Endothelial cell of umbilical vein (primary cell): ENCODE measurements at regions not wholly inside any gene's neighbourhood (a gene's known extent, or its start where the extent isn't known, plus 50 kb on each side); places are given as distances from the start of the nearest gene placed in this dataset.

Source experiments
- BruUV-seq: library from RNA; stranded (reverse); fragments of 400-500 nt; replicated peaks from 2 replicates; lab custom pipeline; 2021; lab: Mats Ljungman, UMichigan
- CTCF ChIA-PET: fragments of 300-600, 350-600 bp; sonication (Branson Sonifier 250); formaldehyde crosslinking; loops from one replicate; lab custom pipeline; 2021; ENCODE audit warnings: antibody characterized with exemption, inconsistent platforms; lab: Charles Lee
- POLR2A ChIA-PET: fragments of 300-600, 350-600 bp; sonication (Branson Sonifier 250); formaldehyde crosslinking; loops from one replicate; lab custom pipeline; 2021; ENCODE audit warnings: antibody characterized with exemption, inconsistent platforms; lab: Charles Lee
- DNase-seq: peaks from one replicate; pipeline ENCODE4 v3.0.0-alpha.2; 2011; ENCODE audit warnings: low read depth, low spot score
- FAIRE-seq: peaks from 2 replicates; lab custom pipeline; 2011; peaks lifted over from hg19 to GRCh38; lab: Jason Lieb, UNC
- H2AFZ ChIP-seq: 2 replicates; pipeline ENCODE4 v1.6.0; 2012; ENCODE audit warnings: low read depth, low read length, control low read depth, inconsistent platforms
- H3K27ac ChIP-seq: 2 replicates; pipeline ENCODE4 v1.5.1; 2011; ENCODE audit warnings: low read depth, mild to moderate bottlenecking, control low read depth, low read length, moderate library complexity; ENCODE audit not compliant: insufficient read depth
- H3K27me3 ChIP-seq, 2 experiments: 2 replicates each; pipeline versions ENCODE4 v1.6.0 to v1.6.1; 2011; ENCODE audit warnings: low read length in 2 of 2, mixed read lengths in 1 of 2; ENCODE audit not compliant: control insufficient read depth in 2 of 2, insufficient read depth in 2 of 2
- H3K36me3 ChIP-seq, 2 experiments: 2 replicates in 1 of 2; 3 replicates in 1 of 2; pipeline ENCODE4 v1.5.1; 2011; ENCODE audit warnings: low read length in 2 of 2, mild to moderate bottlenecking in 1 of 2, moderate library complexity in 1 of 2; ENCODE audit not compliant: control insufficient read depth in 2 of 2, insufficient read depth in 2 of 2; ENCODE audit errors: extremely low read depth in 1 of 2
- H3K4me1 ChIP-seq: 3 replicates; pipeline ENCODE4 v1.5.1; 2011; ENCODE audit warnings: mild to moderate bottlenecking, low read length; ENCODE audit not compliant: control insufficient read depth, insufficient read depth; ENCODE audit errors: extremely low read depth
- H3K4me2 ChIP-seq: 2 replicates; pipeline ENCODE4 v1.6.1; 2011; ENCODE audit warnings: low read length, control low read depth, mixed read lengths; ENCODE audit not compliant: insufficient read depth
- H3K4me3 ChIP-seq, 3 experiments: fragments of 200-600 bp in 1 of 3; sonication (generic), shearing (Covaris generic) in 1 of 3; replicated peaks in 1 of 3; 2 replicates each; pipeline ENCODE4 v1.5.1; 2011 to 2016; ENCODE audit warnings: control low read depth in 3 of 3, low read length in 3 of 3, mild to moderate bottlenecking in 2 of 3, inconsistent platforms in 1 of 3, low read depth in 1 of 3, moderate library complexity in 1 of 3; ENCODE audit not compliant: insufficient read depth in 1 of 3
- H3K79me2 ChIP-seq: 2 replicates; pipeline ENCODE4 v1.6.0; 2012; ENCODE audit warnings: low read length, inconsistent platforms; ENCODE audit not compliant: control insufficient read depth, insufficient read depth
- H3K9ac ChIP-seq: replicated peaks from 2 replicates; pipeline ENCODE3; 2011; ENCODE audit warnings: low read length, control low read depth; ENCODE audit not compliant: insufficient read depth; ENCODE audit errors: extremely low read depth
- H3K9me1 ChIP-seq: replicated peaks from 3 replicates; pipeline ENCODE4 v1.6.0; 2011; ENCODE audit warnings: mild to moderate bottlenecking, low read length; ENCODE audit not compliant: control insufficient read depth, insufficient read depth; ENCODE audit errors: extremely low read depth
- H3K9me3 ChIP-seq: replicated peaks from 2 replicates; pipeline ENCODE4 v1.5.1; 2012; ENCODE audit warnings: low read length, inconsistent platforms; ENCODE audit not compliant: control insufficient read depth, insufficient read depth
- H4K20me1 ChIP-seq: replicated peaks from 2 replicates; pipeline ENCODE3; 2011; ENCODE audit warnings: mild to moderate bottlenecking, low read length; ENCODE audit not compliant: control insufficient read depth, insufficient read depth; ENCODE audit errors: extremely low read depth
- EZH2 ChIP-seq: IDR thresholded peaks from 2 replicates; pipeline ENCODE4 v1.6.1; 2012; ENCODE audit warnings: borderline replicate concordance, low read depth, mild to moderate bottlenecking, moderate library complexity, low read length, inconsistent platforms; ENCODE audit not compliant: severe bottlenecking
- FOS ChIP-seq: IDR thresholded peaks from 2 replicates; pipeline ENCODE4 v1.6.1; 2011; ENCODE audit warnings: mild to moderate bottlenecking, low read length, moderate library complexity, borderline replicate concordance; ENCODE audit not compliant: insufficient read depth
- GATA2 ChIP-seq: IDR thresholded peaks from 2 replicates; pipeline ENCODE4 v1.7.0; 2011; ENCODE audit warnings: low read depth, mild to moderate bottlenecking, moderate library complexity, mixed read lengths, low read length; ENCODE audit not compliant: insufficient read length, insufficient read depth
- JUN ChIP-seq: IDR thresholded peaks from 2 replicates; pipeline ENCODE4 v1.6.1; 2011; ENCODE audit warnings: borderline replicate concordance, low read depth; ENCODE audit not compliant: insufficient read length, insufficient read depth
- MAX ChIP-seq: IDR thresholded peaks from 2 replicates; pipeline ENCODE4 v1.6.1; 2011; ENCODE audit not compliant: insufficient read depth, insufficient read length
- MYC ChIP-seq: IDR thresholded peaks from one replicate; pipeline ENCODE4 v1.6.1; 2011; ENCODE audit warnings: mild to moderate bottlenecking, low read depth, low read length
- POLR2A ChIP-seq: IDR thresholded peaks from 2 replicates; pipeline ENCODE4 v1.6.1; 2012; ENCODE audit warnings: low read depth, mild to moderate bottlenecking, control low read depth, low read length
- POLR2AphosphoS5 ChIP-seq: IDR thresholded peaks from 2 replicates; pipeline ENCODE4 v1.6.1; 2012; ENCODE audit warnings: low read depth, mild to moderate bottlenecking, control low read depth, low read length, moderate library complexity; ENCODE audit not compliant: insufficient read depth
- dilution Hi-C: fragments of 300-500 bp; cut with MboI; formaldehyde crosslinking; loops from one replicate; pipeline ENCODE4 v1.15.0; 2019; ENCODE audit warnings: low sequenced_read_pairs; ENCODE audit not compliant: extremely low pct_ligation_motif_present
- intact Hi-C: fragments of 100-400 bp; cut with micrococcal nuclease; formaldehyde crosslinking; loops from one replicate; pipeline ENCODE4 v1.10.0; 2022
- TF ChIP-seq, protein P1 (sequence below), 2 donors: IDR thresholded peaks; 1 replicate in 1 of 2; 2 replicates in 1 of 2; pipeline ENCODE4 v1.5.1; 2011; ENCODE audit warnings: low read length in 2 of 2, mild to moderate bottlenecking in 2 of 2, moderate library complexity in 2 of 2, control low read depth in 1 of 2, inconsistent platforms in 1 of 2, low read depth in 1 of 2; ENCODE audit not compliant: insufficient read depth in 1 of 2; ENCODE audit errors: extremely low read depth in 1 of 2

DNA sequence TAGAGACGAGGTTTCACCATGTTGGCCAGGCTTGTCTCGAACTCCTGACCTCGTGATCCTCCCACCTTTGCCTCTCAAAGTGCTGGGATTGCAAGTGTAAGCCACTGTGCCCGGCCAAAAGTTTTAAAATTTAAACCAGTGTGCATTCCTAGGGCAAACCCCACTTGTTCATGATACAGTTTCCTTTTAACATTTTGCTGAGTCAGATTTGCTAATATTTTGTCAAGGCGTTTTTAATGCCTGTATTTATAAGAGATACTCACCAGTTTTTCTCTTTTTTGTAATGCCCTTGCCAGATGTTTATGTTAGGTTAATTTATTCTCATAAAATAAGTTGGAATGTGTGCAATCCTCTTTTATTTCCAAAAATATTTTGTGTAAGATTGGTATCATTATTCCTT is 927.4 kb downstream of the DNAJB9 start:
- CTCF ChIA-PET: no interaction called here
- intact Hi-C loops: no loop called here
- POLR2A ChIA-PET: no interaction called here

GRCh38 chr7:109498131-109498530 is 928.5 kb downstream of the DNAJB9 start:
- POLR2A ChIA-PET: no interaction called here
- Histone ChIP-seq H3K79me2 (no peaks in the 10 kb centered on the region), H3K4me2 (no peak overlapping the region), H4K20me1 (no peaks in the 10 kb centered on the region), H3K4me1 (no peaks in the 10 kb centered on the region), H3K27ac (no peak overlapping the region), H3K4me3 (no peak overlapping the region), H2AFZ (no peak overlapping the region), H3K9me3 (no peaks in the 10 kb centered on the region), H3K9me1 (no peaks in the 10 kb centered on the region), H3K9ac (no peak overlapping the region), H3K27me3 (no peaks in the 10 kb centered on the region), H3K36me3 (no peaks in the 10 kb centered on the region)
- CTCF ChIA-PET: no interaction called here
- dilution Hi-C loops: no loop called here
- BruUV-seq: no TSS peak
- TF ChIP-seq MAX (no peak), FOS (no peak), JUN (no peak), GATA2 (no peak), MYC (no peak), POLR2A (no peak), EZH2 (no peak), POLR2AphosphoS5 (no peak)
- TF ChIP-seq, protein P1, sequence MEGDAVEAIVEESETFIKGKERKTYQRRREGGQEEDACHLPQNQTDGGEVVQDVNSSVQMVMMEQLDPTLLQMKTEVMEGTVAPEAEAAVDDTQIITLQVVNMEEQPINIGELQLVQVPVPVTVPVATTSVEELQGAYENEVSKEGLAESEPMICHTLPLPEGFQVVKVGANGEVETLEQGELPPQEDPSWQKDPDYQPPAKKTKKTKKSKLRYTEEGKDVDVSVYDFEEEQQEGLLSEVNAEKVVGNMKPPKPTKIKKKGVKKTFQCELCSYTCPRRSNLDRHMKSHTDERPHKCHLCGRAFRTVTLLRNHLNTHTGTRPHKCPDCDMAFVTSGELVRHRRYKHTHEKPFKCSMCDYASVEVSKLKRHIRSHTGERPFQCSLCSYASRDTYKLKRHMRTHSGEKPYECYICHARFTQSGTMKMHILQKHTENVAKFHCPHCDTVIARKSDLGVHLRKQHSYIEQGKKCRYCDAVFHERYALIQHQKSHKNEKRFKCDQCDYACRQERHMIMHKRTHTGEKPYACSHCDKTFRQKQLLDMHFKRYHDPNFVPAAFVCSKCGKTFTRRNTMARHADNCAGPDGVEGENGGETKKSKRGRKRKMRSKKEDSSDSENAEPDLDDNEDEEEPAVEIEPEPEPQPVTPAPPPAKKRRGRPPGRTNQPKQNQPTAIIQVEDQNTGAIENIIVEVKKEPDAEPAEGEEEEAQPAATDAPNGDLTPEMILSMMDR (IDR thresholded peaks at IDR 0.05; ENCODE audit: extremely low read depth in 1 of 2, insufficient read depth in 1 of 2, low read depth in 1 of 2, low read length in 2 of 2): no peak
- intact Hi-C loops: no loop called here
- DNase-seq (no peak), FAIRE-seq (no peak)

More for the DNA sequence above, 927.4 kb downstream of the DNAJB9 start:
- dilution Hi-C loops: no loop called here
- TF ChIP-seq, protein P1 (IDR thresholded peaks at IDR 0.05; ENCODE audit: extremely low read depth in 1 of 2, insufficient read depth in 1 of 2, low read depth in 1 of 2, low read length in 2 of 2): no peak
- TF ChIP-seq FOS (no peak), GATA2 (no peak), EZH2 (no peak), MAX (no peak), POLR2AphosphoS5 (no peak)
- Histone ChIP-seq H3K4me3 (no peak overlapping the region), H3K27me3 (no peaks in the 10 kb centered on the region), H3K36me3 (no peaks in the 10 kb centered on the region), H3K9me3 (no peaks in the 10 kb centered on the region), H2AFZ (no peak overlapping the region), H3K4me1 (no peaks in the 10 kb centered on the region), H3K4me2 (no peak overlapping the region), H4K20me1 (no peaks in the 10 kb centered on the region), H3K79me2 (no peaks in the 10 kb centered on the region), H3K9ac (no peak overlapping the region), H3K9me1 (no peaks in the 10 kb centered on the region), H3K27ac (no peak overlapping the region)
- FAIRE-seq (no peak), DNase-seq (no peak)
- no TSS peak for BruUV-seq
